H1 (cell line): ENCODE measurements at regions not wholly inside any gene's neighbourhood (a gene's known extent, or its start where the extent isn't known, plus 50 kb on each side); places are given as distances from the start of the nearest gene placed in this dataset.

Experiments used
- CHD1 ChIP-seq: IDR thresholded peaks from 2 replicates; pipeline ENCODE4 v1.6.1; 2012; ENCODE audit warnings: low read depth, low read length, improper control_type of control experiment
- CTCF ChIP-seq, 3 experiments: IDR thresholded peaks; 1 replicate in 2 of 3; 2 replicates in 1 of 3; pipeline versions ENCODE4 v1.5.1 to v1.6.1; 2011; ENCODE audit warnings: low read length in 3 of 3, mild to moderate bottlenecking in 3 of 3, inconsistent platforms in 2 of 3, low read depth in 1 of 3, moderate library complexity in 1 of 3; ENCODE audit not compliant: insufficient read depth in 1 of 3; ENCODE audit errors: control extremely low read depth in 1 of 3
- JUND ChIP-seq: IDR thresholded peaks from 2 replicates; pipeline ENCODE4 v1.6.1; 2011; ENCODE audit warnings: mild to moderate bottlenecking, improper control_type of control experiment, low read length
- SP2 ChIP-seq: IDR thresholded peaks from 2 replicates; pipeline ENCODE4 v1.6.1; 2012; ENCODE audit warnings: mild to moderate bottlenecking, low read length, inconsistent platforms
- SRF ChIP-seq: IDR thresholded peaks from 2 replicates; pipeline ENCODE4 v1.6.1; 2011; ENCODE audit warnings: mild to moderate bottlenecking, low read depth, low read length, moderate library complexity
- SUZ12 ChIP-seq: fragments of 200-600 bp; sonication (generic); IDR thresholded peaks from 2 replicates; pipeline ENCODE4 v1.6.1; 2012; ENCODE audit warnings: mild to moderate bottlenecking, inconsistent platforms, low read length, moderate library complexity, mixed read lengths
- YY1 ChIP-seq: IDR thresholded peaks from 2 replicates; pipeline ENCODE4 v1.6.1; 2011; ENCODE audit warnings: low read depth, mild to moderate bottlenecking, low read length

- TF ChIP-seq SRF (no peak), CTCF (IDR thresholded peaks at IDR 0.05; ENCODE audit: control extremely low read depth in 1 of 3, insufficient read depth in 1 of 3, low read depth in 1 of 3, low read length in 3 of 3) (no peak), CHD1 (no peak), YY1 (no peak), JUND (no peak), SP2 (no peak), SUZ12 (no peak)
Observed at GRCh38 chr3:87621667-87622066, 345.3 kb upstream of the POU1F1 start.
